H9 (cell line): ENCODE measurements at regions not wholly inside any gene's neighbourhood (a gene's known extent, or its start where the extent isn't known, plus 50 kb on each side); places are given as distances from the start of the nearest gene placed in this dataset.

Experiments
- DNase-seq: peaks from one replicate; pipeline ENCODE4 v3.0.0-alpha.2; 2017
- H2AFZ ChIP-seq: one replicate; pipeline ENCODE4 v1.6.1; 2013; ENCODE audit warnings: mild to moderate bottlenecking, low read length, control low read depth, moderate library complexity
- H2AK5ac ChIP-seq: 2 replicates; pipeline ENCODE4 v1.6.1; 2013; ENCODE audit warnings: low read length, control low read depth, mixed read lengths; ENCODE audit not compliant: insufficient read length
- H2BK120ac ChIP-seq: one replicate; pipeline ENCODE4 v1.6.1; 2013; ENCODE audit warnings: low read depth, mild to moderate bottlenecking, low read length, control low read depth, inconsistent platforms; ENCODE audit not compliant: poor library complexity, severe bottlenecking
- H2BK12ac ChIP-seq: 2 replicates; pipeline ENCODE4 v1.6.1; 2013; ENCODE audit warnings: low read length, control low read depth, mixed read lengths, low read depth; ENCODE audit not compliant: insufficient read length
- H2BK15ac ChIP-seq: 2 replicates; pipeline ENCODE4 v1.6.1; 2013; ENCODE audit warnings: low read depth, low read length, control low read depth
- H2BK20ac ChIP-seq: one replicate; pipeline ENCODE4 v1.6.1; 2013; ENCODE audit warnings: low read depth, mild to moderate bottlenecking, low read length, control low read depth, inconsistent platforms; ENCODE audit not compliant: poor library complexity, severe bottlenecking
- H2BK5ac ChIP-seq: 2 replicates; pipeline ENCODE4 v1.6.1; 2013; ENCODE audit warnings: low read length, control low read depth, mixed read lengths; ENCODE audit not compliant: insufficient read length
- H3K14ac ChIP-seq: 2 replicates; pipeline ENCODE4 v1.6.1; 2013; ENCODE audit warnings: low read length, control low read depth; ENCODE audit not compliant: insufficient read depth
- H3K18ac ChIP-seq: 2 replicates; pipeline ENCODE4 v1.6.1; 2013; ENCODE audit warnings: low read depth, mild to moderate bottlenecking, mixed read lengths, low read length, control low read depth; ENCODE audit not compliant: insufficient read length
- H3K23ac ChIP-seq: 2 replicates; pipeline ENCODE4 v1.6.1; 2013; ENCODE audit warnings: low read length, control low read depth, mixed read lengths, low read depth; ENCODE audit not compliant: insufficient read length
- H3K23me2 ChIP-seq: 2 replicates; pipeline ENCODE4 v1.6.1; 2013; ENCODE audit warnings: low read depth, mild to moderate bottlenecking, mixed read lengths, low read length, control low read depth; ENCODE audit not compliant: insufficient read length, poor library complexity, severe bottlenecking
- H3K27ac ChIP-seq: 2 replicates; pipeline ENCODE4 v1.5.1; 2013; ENCODE audit warnings: low read length, control low read depth, mixed read lengths, low read depth; ENCODE audit not compliant: insufficient read length
- H3K27me3 ChIP-seq: 2 replicates; pipeline ENCODE4 v1.6.1; 2013; ENCODE audit warnings: low read length, control low read depth, inconsistent platforms; ENCODE audit not compliant: insufficient read depth
- H3K4ac ChIP-seq: 2 replicates; pipeline ENCODE4 v1.6.1; 2013; ENCODE audit warnings: low read depth, mild to moderate bottlenecking, control low read depth, inconsistent platforms, low read length, moderate library complexity
- H3K4me1 ChIP-seq: 2 replicates; pipeline ENCODE4 v1.6.1; 2013; ENCODE audit warnings: low read length, control low read depth, inconsistent platforms; ENCODE audit not compliant: insufficient read depth
- H3K4me2 ChIP-seq: 2 replicates; pipeline ENCODE4 v1.6.1; 2013; ENCODE audit warnings: low read length, control low read depth, mixed read lengths; ENCODE audit not compliant: insufficient read length, insufficient read depth
- H3K56ac ChIP-seq: 2 replicates; pipeline ENCODE4 v1.6.1; 2013; ENCODE audit warnings: low read depth, mild to moderate bottlenecking, mixed read lengths, low read length, control low read depth; ENCODE audit not compliant: insufficient read length
- H3K79me1 ChIP-seq: 2 replicates; pipeline ENCODE4 v1.6.1; 2013; ENCODE audit warnings: low read depth, mild to moderate bottlenecking, moderate library complexity, low read length, control low read depth, inconsistent platforms; ENCODE audit not compliant: insufficient read depth, poor library complexity, severe bottlenecking
- H3K79me2 ChIP-seq: 2 replicates; pipeline ENCODE4 v1.6.1; 2013; ENCODE audit warnings: low read length, control low read depth, inconsistent platforms; ENCODE audit not compliant: insufficient read depth
- H3K9ac ChIP-seq: 2 replicates; pipeline ENCODE4 v1.6.1; 2013; ENCODE audit warnings: low read length, control low read depth, mixed read lengths; ENCODE audit not compliant: insufficient read length; ENCODE audit errors: extremely low read depth
- H3K9me3 ChIP-seq: one replicate; pipeline ENCODE4 v1.6.1; 2013; ENCODE audit warnings: low read depth, low read length, inconsistent platforms; ENCODE audit not compliant: control insufficient read depth
- H3T11ph ChIP-seq: one replicate; pipeline ENCODE4 v1.6.1; 2013; ENCODE audit warnings: mild to moderate bottlenecking, low read length, control low read depth, inconsistent platforms
- H4K20me1 ChIP-seq: one replicate; pipeline ENCODE4 v1.6.1; 2013; ENCODE audit not compliant: control insufficient read depth, insufficient read length, insufficient read depth
- H4K5ac ChIP-seq: 2 replicates; pipeline ENCODE4 v1.6.1; 2013; ENCODE audit warnings: low read depth, mild to moderate bottlenecking, mixed read lengths, low read length, control low read depth; ENCODE audit not compliant: insufficient read length
- H4K8ac ChIP-seq: replicated peaks from 2 replicates; pipeline ENCODE4 v1.6.1; 2013; ENCODE audit warnings: low read length, control low read depth, mixed read lengths, low read depth; ENCODE audit not compliant: insufficient read length
- H4K91ac ChIP-seq: 2 replicates; pipeline ENCODE4 v1.6.1; 2013; ENCODE audit warnings: low read depth, mild to moderate bottlenecking, moderate library complexity, mixed read lengths, low read length, control low read depth; ENCODE audit not compliant: insufficient read length
- H3K27ac Mint-ChIP-seq, 3 experiments: 2 replicates in 2 of 3; 3 replicates in 1 of 3; pipeline ENCODE4 v1.8.0; 2020 to 2021; ENCODE audit warnings: mixed read lengths in 3 of 3, mild to moderate bottlenecking in 1 of 3, moderate library complexity in 1 of 3
- H3K27me3 Mint-ChIP-seq: 2 replicates; pipeline ENCODE4 v1.8.0; 2021; ENCODE audit warnings: low read depth, mild to moderate bottlenecking, moderate library complexity, mixed read lengths
- H3K36me3 Mint-ChIP-seq, 3 experiments: 2 replicates in 2 of 3; 3 replicates in 1 of 3; pipeline ENCODE4 v1.8.0; 2020 to 2021; ENCODE audit warnings: low read depth in 3 of 3, mixed read lengths in 3 of 3; ENCODE audit not compliant: insufficient read depth in 1 of 3
- H3K4me1 Mint-ChIP-seq, 2 experiments: 2 replicates each; pipeline ENCODE4 v1.8.0; 2020; ENCODE audit warnings: mixed read lengths in 2 of 2
- H3K4me3 Mint-ChIP-seq, 2 experiments: 2 replicates in 1 of 2; 3 replicates in 1 of 2; pipeline ENCODE4 v1.8.0; 2020 to 2021; ENCODE audit warnings: mild to moderate bottlenecking in 2 of 2, mixed read lengths in 2 of 2, moderate library complexity in 1 of 2
- H3K9me3 Mint-ChIP-seq, 2 experiments: 2 replicates in 1 of 2; 3 replicates in 1 of 2; pipeline ENCODE4 v1.8.0; 2020; ENCODE audit warnings: mild to moderate bottlenecking in 2 of 2, mixed read lengths in 2 of 2, moderate library complexity in 1 of 2
- WGBS: extraction: QIAGEN DNeasy Blood & Tissue Kit; methylation state at CpG from one replicate; pipeline ENCODE4 v1.1.7; 2013; ENCODE audit warnings: missing lambda C conversion rate, low lambda C conversion rate, mixed read lengths; ENCODE audit not compliant: insufficient read length; ENCODE audit errors: extremely low coverage; 5-methylcytosine and 5-hydroxymethylcytosine counted together
- TF ChIP-seq, protein P1 (sequence below): fragments of 200-600 bp; sonication (generic); conservative IDR thresholded peaks from 3 replicates; pipeline ENCODE4 v1.8.0; 2021; ENCODE audit warnings: antibody characterized with exemption, mild to moderate bottlenecking

DNA sequence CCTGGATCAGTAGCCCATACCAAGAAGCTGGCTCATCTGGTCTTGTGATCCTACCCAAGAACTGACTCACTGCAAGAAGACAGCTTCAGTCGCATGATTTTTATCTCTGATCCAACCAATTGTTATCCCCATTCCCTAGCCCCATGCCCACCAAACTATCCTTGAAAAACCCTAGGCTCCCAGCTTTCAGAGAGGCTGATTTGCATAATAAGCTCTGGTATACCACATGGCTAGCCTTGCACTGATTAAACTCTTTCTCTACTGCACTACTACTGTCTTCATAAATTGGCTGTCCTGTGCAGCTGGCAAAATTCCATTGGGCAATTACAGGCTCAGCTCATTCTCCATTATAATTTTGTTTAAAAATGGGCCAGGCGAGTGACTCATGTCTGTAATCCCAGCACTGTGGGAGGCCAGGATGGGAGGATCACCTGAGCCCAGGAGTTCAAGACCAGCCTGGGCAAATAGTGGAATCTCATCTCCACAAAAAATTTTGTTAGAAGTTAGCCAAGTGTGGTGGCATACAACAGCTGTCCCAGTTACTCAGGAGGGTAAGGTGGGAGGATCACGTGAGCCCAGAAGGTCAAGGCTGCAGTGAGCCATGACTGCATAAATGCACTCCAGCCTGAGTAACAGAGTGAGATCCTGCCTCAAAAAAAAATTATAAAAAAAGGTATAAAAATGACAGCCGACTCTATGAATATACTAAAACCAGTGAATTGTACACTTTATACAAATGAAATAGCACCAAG, 76.7 kb upstream of the EIF5 start:
- Histone ChIP-seq H3K79me2 (no peaks in the 10 kb centered on the region; the same call in 1 of the 2 replicates), H2BK20ac (no peak overlapping the region), H3K56ac (no peak overlapping the region), H3K23me2 (no peaks in the 10 kb centered on the region), H4K5ac (no peak overlapping the region), H2BK12ac (no peak overlapping the region), H3K4me2 (no peak overlapping the region), H2BK5ac (no peak overlapping the region), H3T11ph (no peak overlapping the region), H3K23ac (no peak overlapping the region), H3K18ac (no peak overlapping the region), H3K4me1 (peaks cover 2% of the 10 kb centered on the region; the same call in 1 of the 2 replicates), H3K14ac (no peak overlapping the region), H3K27me3 (no peaks in the 10 kb centered on the region), H3K79me1 (no peaks in the 10 kb centered on the region), H2BK120ac (no peak overlapping the region), H3K9me3 (no peaks in the 10 kb centered on the region), H3K4ac (no peak overlapping the region), H4K8ac (no peak overlapping the region), H3K9ac (no peak overlapping the region), H2AK5ac (no peak overlapping the region), H2BK15ac (no peak overlapping the region), H3K27ac (no peak overlapping the region), H4K91ac (no peak overlapping the region), H4K20me1 (no peaks in the 10 kb centered on the region), H2AFZ (no peak overlapping the region)
- Mint-ChIP-seq H3K4me1 (peaks cover 14 to 17% of the 10 kb centered on the region in 2 experiments), H3K27me3 (peaks cover 5% of the 10 kb centered on the region), H3K4me3 (no peak overlapping the region), H3K9me3 (no peaks in the 10 kb centered on the region), H3K36me3 (no peaks in the 10 kb centered on the region; a peak in 1 of 7 replicates), H3K27ac (no peak overlapping the region)
- no CpG with 5 or more reads among the region's 4 CpGs for WGBS
- TF ChIP-seq, protein P1, sequence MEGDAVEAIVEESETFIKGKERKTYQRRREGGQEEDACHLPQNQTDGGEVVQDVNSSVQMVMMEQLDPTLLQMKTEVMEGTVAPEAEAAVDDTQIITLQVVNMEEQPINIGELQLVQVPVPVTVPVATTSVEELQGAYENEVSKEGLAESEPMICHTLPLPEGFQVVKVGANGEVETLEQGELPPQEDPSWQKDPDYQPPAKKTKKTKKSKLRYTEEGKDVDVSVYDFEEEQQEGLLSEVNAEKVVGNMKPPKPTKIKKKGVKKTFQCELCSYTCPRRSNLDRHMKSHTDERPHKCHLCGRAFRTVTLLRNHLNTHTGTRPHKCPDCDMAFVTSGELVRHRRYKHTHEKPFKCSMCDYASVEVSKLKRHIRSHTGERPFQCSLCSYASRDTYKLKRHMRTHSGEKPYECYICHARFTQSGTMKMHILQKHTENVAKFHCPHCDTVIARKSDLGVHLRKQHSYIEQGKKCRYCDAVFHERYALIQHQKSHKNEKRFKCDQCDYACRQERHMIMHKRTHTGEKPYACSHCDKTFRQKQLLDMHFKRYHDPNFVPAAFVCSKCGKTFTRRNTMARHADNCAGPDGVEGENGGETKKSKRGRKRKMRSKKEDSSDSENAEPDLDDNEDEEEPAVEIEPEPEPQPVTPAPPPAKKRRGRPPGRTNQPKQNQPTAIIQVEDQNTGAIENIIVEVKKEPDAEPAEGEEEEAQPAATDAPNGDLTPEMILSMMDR = no peak
- DNase-seq = no peak
